Colonic mucosa (tissue), 4 donors: ENCODE measurements at regions not wholly inside any gene's neighbourhood (a gene's known extent, or its start where the extent isn't known, plus 50 kb on each side); places are given as distances from the start of the nearest gene placed in this dataset.
"Not testable (repeated sequence)": the region's sequence is repeated elsewhere in the genome, so short reads cannot be mapped to it uniquely, and the experiment has no call there.

ENCODE experiments used
- DNase-seq: peaks from one replicate; pipeline ENCODE4 v3.0.0-alpha.2; 2020
- H3K27ac ChIP-seq: fragments of 200-600 bp; one replicate; pipeline ENCODE4 v1.8.0; 2021
- H3K27me3 ChIP-seq: fragments of 200-600 bp; one replicate; pipeline ENCODE4 v1.8.0; 2021
- H3K36me3 ChIP-seq: fragments of 200-600 bp; one replicate; pipeline ENCODE4 v1.8.0; 2021
- H3K4me1 ChIP-seq: fragments of 200-600 bp; one replicate; pipeline ENCODE4 v1.8.0; 2021; ENCODE audit warnings: mild to moderate bottlenecking
- H3K4me3 ChIP-seq: fragments of 200-600 bp; one replicate; pipeline ENCODE4 v1.8.0; 2021
- H3K9ac ChIP-seq, 2 donors: one replicate each; pipeline ENCODE4 v1.7.0; 2013; ENCODE audit warnings: control low read depth in 2 of 2, low read depth in 2 of 2, low read length in 2 of 2
- H3K9me3 ChIP-seq: fragments of 200-600 bp; one replicate; pipeline ENCODE4 v1.8.0; 2021
- CTCF ChIP-seq: fragments of 200-600 bp; IDR thresholded peaks from one replicate; pipeline ENCODE4 v1.8.0; 2022; ENCODE audit warnings: antibody characterized with exemption, mild to moderate bottlenecking
- intact Hi-C: fragments of 100-400 bp; cut with DNase I; formaldehyde crosslinking; loops from one replicate; pipeline ENCODE4 v1.14.1; 2022
- donor health status: healthy.
- donor health status: DM: no; HTN: no; CAD: no.
- donor health status: DM: no; HTN: no; CAD: no.

- no peaks in the 10 kb centered on the region for H3K36me3 ChIP-seq
- intact Hi-C loops = no loop called here
- no peak overlapping the region for H3K27ac ChIP-seq
- H3K4me1 ChIP-seq = no peaks in the 10 kb centered on the region
- no peaks in the 10 kb centered on the region for H3K9me3 ChIP-seq
- no peak for TF ChIP-seq CTCF
- no peak for DNase-seq
- no peak overlapping the region for H3K9ac ChIP-seq
- no peaks in the 10 kb centered on the region for H3K27me3 ChIP-seq
- no peak overlapping the region for H3K4me3 ChIP-seq
Observed at GRCh38 chr5:101782352-101783103, 513.6 kb downstream of the SLCO4C1 start.

- intact Hi-C loops = no loop called here
- DNase-seq = no peak
- no peak for TF ChIP-seq CTCF
- Histone ChIP-seq H3K9me3 (no peaks in the 10 kb centered on the region), H3K36me3 (no peaks in the 10 kb centered on the region), H3K27ac (no peak overlapping the region), H3K4me3 (no peak overlapping the region), H3K27me3 (no peaks in the 10 kb centered on the region), H3K4me1 (no peaks in the 10 kb centered on the region), H3K9ac (no peak overlapping the region)
Observed at GRCh38 chr5:101751105-101751504, 545.0 kb downstream of the SLCO4C1 start.

GRCh38 chr5:101743000-101743399 is 553.1 kb downstream of the SLCO4C1 start:
- intact Hi-C loops, H3K4me1 ChIP-seq, H3K27me3 ChIP-seq, H3K4me3 ChIP-seq, DNase-seq, H3K36me3 ChIP-seq, H3K9me3 ChIP-seq, H3K9ac ChIP-seq, H3K27ac ChIP-seq: not testable (repeated sequence)

- intact Hi-C loops = no loop called here
- H3K27ac ChIP-seq = no peak overlapping the region
- H3K4me3 ChIP-seq = no peak overlapping the region
- H3K27me3 ChIP-seq = no peaks in the 10 kb centered on the region
- no peaks in the 10 kb centered on the region for H3K4me1 ChIP-seq
- H3K36me3 ChIP-seq = no peaks in the 10 kb centered on the region
- TF ChIP-seq CTCF = no peak
- no peaks in the 10 kb centered on the region for H3K9me3 ChIP-seq
- no peak for DNase-seq
- H3K9ac ChIP-seq = no peak overlapping the region
Observed at GRCh38 chr5:101728933-101729332, 567.2 kb downstream of the SLCO4C1 start.

GRCh38 chr5:101721543-101721942 is 574.5 kb downstream of the SLCO4C1 start:
- no peak overlapping the region for H3K4me3 ChIP-seq
- H3K9me3 ChIP-seq = no peaks in the 10 kb centered on the region
- intact Hi-C loops = no loop called here
- H3K27me3 ChIP-seq = no peaks in the 10 kb centered on the region
- H3K36me3 ChIP-seq = no peaks in the 10 kb centered on the region
- H3K4me1 ChIP-seq = no peaks in the 10 kb centered on the region
- no peak overlapping the region for H3K27ac ChIP-seq
- no peak for TF ChIP-seq CTCF
- no peak for DNase-seq
- H3K9ac ChIP-seq = no peak overlapping the region

GRCh38 chr5:101720033-101720432 is 576.1 kb downstream of the SLCO4C1 start:
- TF ChIP-seq CTCF = no peak
- DNase-seq = no peak
- H3K27ac ChIP-seq = no peak overlapping the region

More at GRCh38 chr5:101720033-101720432, 576.1 kb downstream of the SLCO4C1 start:
- H3K4me1 ChIP-seq = no peaks in the 10 kb centered on the region
- no peaks in the 10 kb centered on the region for H3K9me3 ChIP-seq
- H3K27me3 ChIP-seq = no peaks in the 10 kb centered on the region
- intact Hi-C loops = no loop called here
- no peaks in the 10 kb centered on the region for H3K36me3 ChIP-seq
- no peak overlapping the region for H3K4me3 ChIP-seq
- H3K9ac ChIP-seq = no peak overlapping the region
